ENCODE measurements at regions not wholly inside any gene's neighbourhood (a gene's known extent, or its start where the extent isn't known, plus 50 kb on each side); places are given as distances from the start of the nearest gene placed in this dataset.

DNA sequence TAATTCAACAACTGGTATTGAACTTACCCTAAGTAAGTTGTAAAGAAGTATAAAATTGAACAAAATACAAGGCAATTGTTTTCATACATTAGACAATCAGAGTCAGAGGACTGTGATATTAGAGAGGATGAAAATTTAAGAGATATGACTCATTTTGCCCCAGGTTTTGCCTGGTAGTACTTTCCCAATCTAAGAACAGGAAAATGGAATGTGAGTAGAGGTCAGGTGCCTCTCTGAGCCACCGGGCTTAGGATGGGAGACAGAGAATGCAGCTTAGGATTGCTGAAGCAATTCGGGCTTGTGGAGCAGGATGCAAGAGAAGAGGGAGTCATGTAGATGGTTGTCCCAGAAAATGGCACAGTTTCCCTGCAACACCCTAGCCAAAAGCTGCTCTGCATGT, 219.7 kb upstream of the CHST9 start:
- H3K27me3 Mint-ChIP-seq: no peaks in the 10 kb centered on the region
- no peaks in the 10 kb centered on the region for H3K9me3 Mint-ChIP-seq
- no peak overlapping the region for H3K27ac Mint-ChIP-seq
- no peaks in the 10 kb centered on the region for H3K36me3 Mint-ChIP-seq
- no peaks in the 10 kb centered on the region for H3K4me1 Mint-ChIP-seq
- H3K4me3 Mint-ChIP-seq: no peak overlapping the region

DNA sequence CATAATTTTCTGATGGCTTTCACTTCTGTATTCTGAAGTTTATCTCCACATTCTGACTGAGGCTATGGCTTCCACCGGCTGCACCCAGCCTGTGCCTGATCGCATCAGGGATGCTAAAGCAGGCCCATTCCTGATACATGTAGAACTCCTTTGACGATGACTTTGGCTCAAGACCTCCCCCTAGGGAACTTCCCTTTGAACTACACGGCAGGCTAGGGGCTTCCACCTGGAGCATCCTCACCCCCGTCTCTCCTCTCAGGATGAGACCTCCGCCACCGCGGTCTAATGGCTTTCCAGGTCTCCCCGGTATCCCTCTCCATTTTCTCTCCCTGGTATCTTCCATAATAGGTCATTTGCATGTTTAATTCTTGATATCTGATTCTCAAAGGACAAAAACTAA, 214.9 kb upstream of the CHST9 start:
- Mint-ChIP-seq H3K4me3 (no peak overlapping the region), H3K27me3 (no peaks in the 10 kb centered on the region), H3K9me3 (peaks cover 0 to 4% (median 0%) of the 10 kb centered on the region in 3 donors), H3K36me3 (no peaks in the 10 kb centered on the region), H3K27ac (no peak overlapping the region), H3K4me1 (no peaks in the 10 kb centered on the region)

DNA sequence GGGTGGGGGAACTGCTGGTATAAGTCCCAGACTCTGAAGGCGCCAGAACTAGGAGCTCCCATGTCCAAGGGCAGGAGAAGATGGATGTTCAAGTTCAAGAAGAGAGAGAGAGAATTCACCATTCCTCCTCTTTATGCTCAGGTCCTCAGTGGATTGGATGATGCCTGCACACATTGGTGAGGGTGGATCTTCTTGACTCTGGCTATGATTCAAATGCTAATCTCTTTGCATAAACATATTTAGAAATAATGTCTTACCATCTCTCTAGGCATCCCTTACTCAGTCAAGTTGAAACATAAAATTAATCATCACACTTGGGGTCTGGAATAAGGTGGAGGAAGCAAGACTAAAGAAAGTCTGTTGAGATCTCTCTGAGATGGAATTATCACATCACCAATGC, 210.6 kb upstream of the CHST9 start:
- no peak overlapping the region for H3K4me3 Mint-ChIP-seq
- no peaks in the 10 kb centered on the region for H3K36me3 Mint-ChIP-seq
- H3K9me3 Mint-ChIP-seq: peaks cover 0 to 7% (median 0%) of the 10 kb centered on the region in 3 donors
- H3K27ac Mint-ChIP-seq: no peak overlapping the region
- H3K27me3 Mint-ChIP-seq: no peaks in the 10 kb centered on the region
- H3K4me1 Mint-ChIP-seq: no peaks in the 10 kb centered on the region

DNA sequence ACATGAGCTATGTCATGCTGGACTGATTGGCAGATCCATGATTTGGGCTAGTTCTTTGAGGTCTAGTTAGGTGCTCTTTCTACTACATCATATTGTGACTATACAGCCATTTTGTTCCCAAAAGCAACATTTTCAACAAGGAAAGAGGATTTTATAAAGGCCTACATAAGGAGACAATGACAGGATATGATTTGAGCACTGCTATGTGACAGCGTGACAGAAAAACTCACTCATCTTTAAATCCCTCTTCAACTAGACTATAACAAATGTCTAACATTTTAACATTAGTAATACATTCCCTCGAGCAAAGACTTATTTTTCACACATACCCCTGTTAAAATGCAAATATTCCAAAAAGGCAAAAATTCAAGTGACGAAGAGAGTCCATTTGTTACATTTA, 209.6 kb upstream of the CHST9 start:
- Mint-ChIP-seq H3K27ac (no peak overlapping the region), H3K4me1 (no peaks in the 10 kb centered on the region), H3K4me3 (no peak overlapping the region), H3K9me3 (peaks cover 0 to 8% (median 3%) of the 10 kb centered on the region in 3 donors), H3K27me3 (no peaks in the 10 kb centered on the region), H3K36me3 (no peaks in the 10 kb centered on the region)

DNA sequence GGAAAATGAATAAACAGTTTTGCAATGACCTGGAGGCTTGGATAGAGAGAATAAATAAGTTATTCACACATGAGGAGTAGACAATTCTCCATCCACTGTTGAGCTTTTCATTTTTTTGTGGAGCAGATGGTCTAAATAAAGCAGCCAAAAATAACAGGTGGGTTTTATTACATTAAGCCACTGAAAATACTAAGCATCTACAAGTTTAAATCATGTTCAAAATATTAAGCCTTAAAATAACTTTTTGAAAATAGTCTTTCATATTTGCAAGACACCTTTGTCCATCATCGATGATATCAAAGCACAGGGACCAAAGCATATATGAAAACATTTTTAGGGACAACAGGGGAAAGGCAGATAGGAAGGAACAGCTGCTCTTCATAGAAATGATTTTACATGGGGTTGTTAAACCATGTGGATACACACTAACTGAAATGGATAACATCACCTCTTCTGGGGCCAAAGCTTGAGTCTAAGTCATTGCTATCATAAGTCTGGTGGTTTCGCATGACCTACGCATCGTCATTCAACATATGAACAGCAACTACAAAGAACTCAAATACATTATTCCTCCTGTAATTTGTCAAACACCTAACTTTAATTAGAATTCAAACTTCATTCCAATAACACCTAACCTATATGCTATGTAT, 197.6 kb upstream of the CHST9 start:
- H3K27ac Mint-ChIP-seq: no peak overlapping the region
- H3K4me3 Mint-ChIP-seq: no peak overlapping the region
- H3K36me3 Mint-ChIP-seq: no peaks in the 10 kb centered on the region
- H3K4me1 Mint-ChIP-seq: peaks cover 0 to under 1% (median 0%) of the 10 kb centered on the region in 3 donors
- H3K9me3 Mint-ChIP-seq: peaks cover 2 to 12% (median 5%) of the 10 kb centered on the region in 3 donors
- H3K27me3 Mint-ChIP-seq: no peaks in the 10 kb centered on the region

DNA sequence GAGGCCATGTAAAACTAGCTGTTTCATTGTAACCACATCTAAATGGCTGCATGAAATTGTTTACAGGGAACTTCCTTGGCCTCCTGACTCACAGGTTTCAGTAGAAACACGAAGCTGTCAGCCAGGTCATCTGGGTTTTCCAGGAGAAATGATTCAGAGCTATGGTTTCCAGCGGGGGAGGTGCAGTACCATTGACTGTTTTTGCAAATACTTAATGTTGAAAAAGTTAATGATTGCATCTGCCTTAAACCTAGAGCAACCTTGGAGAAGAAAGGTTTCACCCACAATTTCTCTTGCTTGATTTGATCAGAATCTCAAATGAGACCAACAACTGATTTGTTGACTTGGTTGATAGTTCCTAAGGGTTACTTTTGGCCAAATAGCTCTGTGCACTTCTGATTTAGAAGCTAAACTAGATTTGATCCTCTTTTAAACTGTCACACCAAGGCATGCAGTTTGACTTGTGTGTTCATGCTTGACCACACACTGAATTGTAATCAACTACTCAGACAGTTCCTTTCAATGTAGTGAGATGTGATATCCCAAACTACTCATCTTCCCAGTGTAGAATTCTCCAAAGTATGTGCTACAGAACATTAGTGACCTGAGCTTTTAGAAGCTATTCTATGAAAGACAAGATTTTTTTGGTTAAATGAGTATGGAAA, 193.5 kb upstream of the CHST9 start:
- Mint-ChIP-seq H3K9me3 (peaks cover 2 to 7% (median 5%) of the 10 kb centered on the region in 3 donors), H3K4me3 (no peak overlapping the region), H3K36me3 (no peaks in the 10 kb centered on the region), H3K27ac (no peak overlapping the region), H3K27me3 (no peaks in the 10 kb centered on the region), H3K4me1 (peaks cover 0 to 1% (median 0%) of the 10 kb centered on the region in 3 donors)

DNA sequence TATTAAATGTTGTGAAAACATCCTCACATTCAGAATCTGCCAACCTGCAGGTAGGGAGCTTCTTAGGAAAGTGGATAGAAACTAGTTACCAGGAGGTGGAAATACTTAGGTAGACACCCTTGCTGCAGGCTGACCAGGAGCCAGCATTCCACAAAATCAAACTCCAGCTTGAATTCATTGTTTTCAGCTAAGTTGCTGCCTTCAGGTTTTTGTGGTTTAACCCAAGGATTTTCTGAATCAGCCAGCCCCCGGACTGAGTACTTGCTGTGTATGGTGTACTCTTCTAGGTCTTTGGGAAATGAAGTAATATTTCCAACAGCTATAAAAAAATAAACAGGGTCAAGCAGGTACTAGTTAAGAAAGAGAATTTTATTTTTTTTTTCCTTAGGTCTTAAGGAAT, 192.1 kb upstream of the CHST9 start:
- no peak overlapping the region for H3K4me3 Mint-ChIP-seq
- H3K27ac Mint-ChIP-seq: no peak overlapping the region
- peaks cover 0 to 1% (median 0%) of the 10 kb centered on the region in 3 donors for H3K4me1 Mint-ChIP-seq
- peaks cover 4 to 7% (median 6%) of the 10 kb centered on the region in 3 donors for H3K9me3 Mint-ChIP-seq
- no peaks in the 10 kb centered on the region for H3K27me3 Mint-ChIP-seq
- no peaks in the 10 kb centered on the region for H3K36me3 Mint-ChIP-seq

DNA sequence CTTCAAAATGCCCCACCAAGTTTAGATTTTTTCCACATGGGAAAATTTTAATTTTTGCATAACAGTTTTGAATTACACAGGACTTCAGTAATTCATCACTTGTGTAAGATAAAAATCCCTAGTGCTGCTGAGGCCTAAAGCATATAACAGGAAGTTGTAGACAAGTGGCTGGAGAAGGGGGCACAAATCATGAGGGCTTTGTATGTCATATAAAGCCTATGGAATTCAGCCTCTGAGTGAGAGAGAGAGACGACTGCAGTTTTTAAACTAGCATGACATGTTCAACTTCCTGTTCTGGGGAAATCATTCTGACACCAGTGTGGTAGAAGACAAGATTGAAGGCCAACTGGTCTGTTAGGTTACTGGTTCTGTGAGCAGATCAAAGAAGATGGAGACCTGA, 187.3 kb upstream of the CHST9 start:
- Mint-ChIP-seq H3K36me3 (no peaks in the 10 kb centered on the region), H3K4me3 (no peak overlapping the region), H3K27ac (no peak overlapping the region), H3K4me1 (no peaks in the 10 kb centered on the region), H3K9me3 (peaks cover 0 to 3% (median 0%) of the 10 kb centered on the region in 3 donors), H3K27me3 (no peaks in the 10 kb centered on the region)

DNA sequence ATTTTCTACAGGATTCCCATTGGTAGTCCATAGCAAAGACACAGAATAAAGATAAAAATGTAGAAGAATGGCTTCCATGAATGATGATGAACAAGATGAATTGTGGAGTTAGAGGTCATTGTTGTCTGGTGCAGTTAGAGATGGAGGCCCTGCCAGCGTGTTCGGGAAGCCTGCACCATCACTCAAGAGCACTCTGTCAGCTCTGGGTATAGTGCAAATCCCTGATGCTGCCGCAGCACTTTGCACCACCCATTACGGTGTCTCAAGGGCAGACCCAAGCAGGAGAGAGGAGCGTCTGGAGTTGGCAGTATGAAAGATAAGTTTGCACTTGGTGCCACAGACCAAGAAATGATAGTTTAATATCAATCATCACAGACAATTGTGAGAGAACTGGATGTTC, 181.6 kb upstream of the CHST9 start:
- Mint-ChIP-seq H3K4me3 (no peak overlapping the region), H3K36me3 (no peaks in the 10 kb centered on the region), H3K27me3 (no peaks in the 10 kb centered on the region), H3K4me1 (no peaks in the 10 kb centered on the region), H3K27ac (no peak overlapping the region), H3K9me3 (peaks cover 0 to 9% (median 4%) of the 10 kb centered on the region in 3 donors)

DNA sequence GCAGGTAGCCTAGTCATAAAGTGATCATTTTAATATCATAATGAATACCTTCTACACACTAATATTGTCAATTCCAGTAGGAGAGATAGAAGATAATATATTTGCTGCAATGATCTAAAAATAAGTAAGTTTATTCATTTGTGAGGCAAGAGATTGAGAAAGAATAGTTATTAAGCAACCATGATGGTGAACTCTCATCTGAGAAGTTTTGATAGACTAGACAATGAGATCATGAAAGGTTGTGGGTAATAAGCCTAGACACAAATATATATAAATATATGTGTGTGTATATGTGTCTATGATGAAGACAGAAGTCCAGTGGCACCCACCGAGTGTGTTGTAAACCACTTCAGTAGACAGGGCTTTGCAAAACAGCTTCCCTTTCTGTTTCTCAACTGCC, 181.0 kb upstream of the CHST9 start:
- no peaks in the 10 kb centered on the region for H3K36me3 Mint-ChIP-seq
- no peak overlapping the region for H3K4me3 Mint-ChIP-seq
- no peaks in the 10 kb centered on the region for H3K4me1 Mint-ChIP-seq
- H3K9me3 Mint-ChIP-seq: peaks cover 0 to 9% (median 5%) of the 10 kb centered on the region in 3 donors
- no peak overlapping the region for H3K27ac Mint-ChIP-seq
- no peaks in the 10 kb centered on the region for H3K27me3 Mint-ChIP-seq

DNA sequence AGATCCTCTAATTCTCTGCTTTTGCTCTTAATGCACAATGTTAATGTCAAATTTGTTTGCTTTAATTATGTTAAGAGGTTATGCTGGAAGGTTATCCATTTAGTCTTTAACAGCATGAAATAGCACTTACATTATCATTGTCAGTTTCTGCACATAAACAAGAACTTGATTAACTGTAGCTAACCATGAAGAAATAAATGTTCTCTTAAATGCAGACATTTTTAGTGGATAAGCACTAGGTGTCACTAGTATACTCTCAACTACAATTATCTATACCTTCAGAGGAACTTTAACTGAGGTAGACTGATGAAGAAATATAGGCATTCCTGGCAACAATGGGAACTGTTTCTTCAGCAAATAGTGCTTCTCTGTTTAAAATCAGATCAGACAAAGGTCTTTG, 178.8 kb upstream of the CHST9 start:
- Mint-ChIP-seq H3K9me3 (peaks cover 0 to 10% (median 9%) of the 10 kb centered on the region in 3 donors), H3K36me3 (no peaks in the 10 kb centered on the region), H3K27ac (no peak overlapping the region), H3K27me3 (no peaks in the 10 kb centered on the region), H3K4me1 (no peaks in the 10 kb centered on the region), H3K4me3 (no peak overlapping the region)

DNA sequence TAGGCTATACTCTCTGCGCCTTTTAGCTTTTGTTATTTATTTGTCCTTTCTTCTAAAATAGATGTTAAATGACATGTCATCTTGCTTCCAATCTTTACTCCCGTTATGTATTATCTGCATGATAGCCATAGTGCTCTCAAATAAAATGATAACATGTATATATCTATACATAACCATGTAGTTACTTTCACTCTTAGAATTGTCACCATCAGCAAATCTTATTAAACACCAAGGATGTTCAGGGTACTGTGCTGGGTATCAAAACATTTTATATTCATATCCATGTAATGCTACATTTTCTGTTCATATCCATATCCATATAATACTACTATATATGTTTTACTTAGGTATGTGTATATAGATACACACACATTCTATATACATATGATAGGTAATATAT, 176.4 kb upstream of the CHST9 start:
- H3K27me3 Mint-ChIP-seq: no peaks in the 10 kb centered on the region
- H3K4me3 Mint-ChIP-seq: no peak overlapping the region

DNA sequence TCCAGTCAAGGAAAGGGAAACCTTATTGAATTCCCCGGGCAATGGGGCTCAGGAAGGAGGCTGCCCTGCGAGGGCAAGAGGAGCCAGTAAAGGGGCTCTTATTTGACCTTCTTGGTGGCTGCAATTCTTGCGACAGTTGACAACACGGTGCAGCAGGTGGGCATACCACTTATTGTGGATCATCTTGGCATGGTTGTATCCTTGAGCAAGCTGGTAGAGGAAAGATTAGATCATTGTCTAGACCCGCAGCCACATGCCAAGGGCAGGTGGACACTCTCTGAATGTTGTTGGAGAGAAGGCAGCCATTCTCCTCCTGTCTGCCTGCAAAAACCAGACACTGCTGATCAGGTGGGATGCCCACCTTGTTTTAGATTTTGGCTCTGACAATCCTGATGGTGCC, 170.2 kb upstream of the CHST9 start:
- H3K4me3 Mint-ChIP-seq: no peak overlapping the region
- H3K9me3 Mint-ChIP-seq: peaks cover 0 to 7% (median 3%) of the 10 kb centered on the region in 3 donors
- no peaks in the 10 kb centered on the region for H3K27me3 Mint-ChIP-seq
- H3K27ac Mint-ChIP-seq: no peak overlapping the region
- no peaks in the 10 kb centered on the region for H3K36me3 Mint-ChIP-seq
- no peaks in the 10 kb centered on the region for H3K4me1 Mint-ChIP-seq

More for the DNA sequence above, 176.4 kb upstream of the CHST9 start:
- H3K36me3 Mint-ChIP-seq: no peaks in the 10 kb centered on the region
- H3K27ac Mint-ChIP-seq: no peak overlapping the region
- H3K9me3 Mint-ChIP-seq: peaks cover 0 to 10% (median 6%) of the 10 kb centered on the region in 3 donors
- no peaks in the 10 kb centered on the region for H3K4me1 Mint-ChIP-seq

DNA sequence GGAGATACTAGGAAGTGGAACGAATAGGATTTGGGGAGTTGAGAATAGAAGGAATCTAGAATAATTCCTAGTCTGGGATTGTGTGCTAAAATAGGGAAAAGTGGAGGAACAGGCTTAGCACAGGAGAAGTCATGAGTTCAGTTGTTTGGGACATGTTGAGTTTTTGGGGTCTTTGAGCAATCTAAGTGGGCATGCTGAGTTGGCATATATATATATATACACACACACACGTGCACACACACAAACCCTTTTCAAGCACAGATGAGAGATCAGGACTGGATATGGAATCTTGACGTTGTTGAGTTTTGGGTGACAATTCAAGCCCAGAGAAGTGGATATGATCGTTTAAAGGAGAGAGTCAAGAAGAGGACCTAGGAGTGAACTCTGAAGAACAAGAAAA, 168.2 kb upstream of the CHST9 start:
- Mint-ChIP-seq H3K4me1 (no peaks in the 10 kb centered on the region), H3K27ac (no peak overlapping the region), H3K27me3 (no peaks in the 10 kb centered on the region), H3K9me3 (peaks cover 0 to 9% (median 4%) of the 10 kb centered on the region in 3 donors), H3K4me3 (no peak overlapping the region), H3K36me3 (no peaks in the 10 kb centered on the region)

DNA sequence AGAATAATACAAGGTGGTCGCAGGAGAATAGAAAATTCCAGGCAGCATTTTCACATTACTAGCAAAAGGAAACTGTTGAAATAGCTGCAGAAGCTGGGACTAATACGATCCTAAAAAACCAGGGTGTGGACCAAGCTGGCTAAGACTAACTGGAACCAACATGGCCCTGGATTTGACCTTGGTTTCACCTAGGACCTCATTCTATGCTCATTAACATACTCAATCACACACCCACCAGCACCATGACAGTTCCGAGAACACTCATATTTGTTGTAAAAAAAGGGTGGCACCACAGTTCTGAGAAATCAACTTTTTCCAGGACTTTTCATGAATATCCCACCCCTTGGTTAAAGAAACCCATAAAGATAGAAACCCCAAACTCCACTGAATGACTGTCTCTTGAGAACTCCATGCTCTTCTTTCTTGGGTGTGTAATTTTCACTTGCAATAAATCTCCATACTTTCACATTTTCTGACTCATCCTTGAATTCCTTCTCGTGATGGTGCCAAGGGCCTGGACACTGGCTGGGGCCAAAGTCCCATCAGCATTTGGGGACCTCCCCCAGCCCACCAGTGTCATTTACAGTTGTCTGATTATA, 164.3 kb upstream of the CHST9 start:
- no peaks in the 10 kb centered on the region for H3K4me1 Mint-ChIP-seq
- H3K36me3 Mint-ChIP-seq: no peaks in the 10 kb centered on the region

DNA sequence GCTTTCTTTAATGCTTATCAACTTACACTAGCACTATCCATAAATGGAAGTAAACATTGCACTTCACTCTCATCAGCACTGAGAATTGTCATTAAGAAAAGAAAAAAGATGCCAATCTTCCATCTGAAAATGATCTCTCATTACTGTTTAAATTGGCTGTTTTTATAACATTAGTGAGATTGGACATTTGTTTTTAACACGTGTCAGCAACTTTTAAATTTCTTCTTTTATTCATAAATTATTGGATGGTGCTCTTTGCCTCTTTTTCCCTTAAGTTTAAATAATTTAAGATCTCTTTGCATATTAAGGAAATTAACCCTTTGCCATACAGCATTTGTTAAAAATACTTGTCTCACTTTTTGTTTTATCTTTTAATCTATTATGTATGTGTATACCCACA, 146.5 kb upstream of the CHST9 start:
- H3K9me3 Mint-ChIP-seq: peaks cover 2 to 9% (median 6%) of the 10 kb centered on the region in 3 donors
- no peaks in the 10 kb centered on the region for H3K36me3 Mint-ChIP-seq
- H3K4me3 Mint-ChIP-seq: no peak overlapping the region
- H3K27ac Mint-ChIP-seq: no peak overlapping the region
- no peaks in the 10 kb centered on the region for H3K4me1 Mint-ChIP-seq
- H3K27me3 Mint-ChIP-seq: no peaks in the 10 kb centered on the region

More for the DNA sequence above, 164.3 kb upstream of the CHST9 start:
- H3K27ac Mint-ChIP-seq: no peak overlapping the region
- peaks cover 2 to 9% (median 4%) of the 10 kb centered on the region in 3 donors for H3K9me3 Mint-ChIP-seq
- no peaks in the 10 kb centered on the region for H3K27me3 Mint-ChIP-seq
- no peak overlapping the region for H3K4me3 Mint-ChIP-seq

Measured in IgD-negative memory B cell (primary cell).